Ovary (tissue), 3 donors: ENCODE measurements at regions not wholly inside any gene's neighbourhood (a gene's known extent, or its start where the extent isn't known, plus 50 kb on each side); places are given as distances from the start of the nearest gene placed in this dataset.

Experiments used
- CTCF ChIP-seq, 3 donors: fragments of 450-650 bp in 2 of 3; fragments of 200-600 bp in 1 of 3; IDR thresholded peaks; one replicate each; pipeline versions ENCODE4 v1.5.1 to v1.8.0; 2016 to 2022; ENCODE audit warnings: antibody characterized with exemption in 3 of 3, mild to moderate bottlenecking in 1 of 3
- POLR2A ChIP-seq: fragments of 450-650 bp; IDR thresholded peaks from one replicate; pipeline ENCODE4 v1.6.1; 2017; ENCODE audit warnings: antibody characterized with exemption, mild to moderate bottlenecking, moderate library complexity
- donor health status: DM: no; HTN: no; CAD: no.

GRCh38 chr16:73279451-73279850 is 231.5 kb upstream of the ZFHX3 start:
- no peak for TF ChIP-seq CTCF (IDR thresholded peaks at IDR 0.05)
- no peak for TF ChIP-seq POLR2A
